Upper lobe of left lung (tissue), 6 donors: ENCODE measurements at regions not wholly inside any gene's neighbourhood (a gene's known extent, or its start where the extent isn't known, plus 50 kb on each side); places are given as distances from the start of the nearest gene placed in this dataset.
"Not testable (repeated sequence)": the region's sequence is repeated elsewhere in the genome, so short reads cannot be mapped to it uniquely, and the experiment has no call there.

Experiments
- ATAC-seq, 2 donors: fragments of 200-7000 bp; cut with Tn5 transposase; one replicate each; pipeline ENCODE4 v1.9.1; 2022; ENCODE audit warnings: mild to moderate bottlenecking in 2 of 2, moderate library complexity in 2 of 2; ENCODE audit not compliant: low FRiP score in 2 of 2
- DNase-seq, 2 donors: peaks; one replicate each; pipeline ENCODE4 v3.0.0-alpha.2; 2019 to 2020
- H3K27ac ChIP-seq, 4 donors: fragments of 200-600 bp; sonication (generic); one replicate each; pipeline ENCODE4 v1.5.1; 2016 to 2019
- H3K27me3 ChIP-seq, 4 donors: fragments of 200-600 bp; sonication (generic); one replicate each; pipeline ENCODE4 v1.5.1; 2017 to 2019
- H3K36me3 ChIP-seq, 4 donors: fragments of 200-600 bp; sonication (generic); one replicate each; pipeline ENCODE4 v1.5.1; 2016 to 2019
- H3K4me1 ChIP-seq, 4 donors: fragments of 200-600 bp; sonication (generic); one replicate each; pipeline ENCODE4 v1.5.1; 2018 to 2019
- H3K4me3 ChIP-seq, 4 donors: fragments of 200-600 bp; sonication (generic); one replicate each; pipeline ENCODE4 v1.5.1; 2017 to 2019; ENCODE audit warnings: mild to moderate bottlenecking in 2 of 4, moderate library complexity in 1 of 4
- H3K9me3 ChIP-seq, 4 donors: fragments of 200-600 bp; sonication (generic); one replicate each; pipeline ENCODE4 v1.5.1; 2018 to 2019
- EP300 ChIP-seq, 4 donors: sonication (generic); formaldehyde crosslinking; IDR thresholded peaks; one replicate each; pipeline ENCODE4 v1.5.1; 2017; ENCODE audit warnings: antibody characterized with exemption in 4 of 4, control low read depth in 2 of 4
- POLR2A ChIP-seq, 4 donors: fragments of 450-650 bp; IDR thresholded peaks; one replicate each; pipeline ENCODE4 v1.5.1; 2016 to 2017; ENCODE audit warnings: antibody characterized with exemption in 4 of 4, mild to moderate bottlenecking in 2 of 4
- POLR2AphosphoS5 ChIP-seq, 2 donors: sonication (generic); formaldehyde crosslinking; IDR thresholded peaks; one replicate each; pipeline ENCODE4 v1.5.1; 2017; ENCODE audit warnings: antibody characterized with exemption in 2 of 2
- WGBS, 2 donors: methylation state at CpG; one replicate each; pipeline ENCODE4 v1.1.5; 2017 to 2018; 5-methylcytosine and 5-hydroxymethylcytosine counted together
- TF ChIP-seq, protein P1 (sequence below), 6 experiments: fragments of 450-650 bp in 4 of 6; fragments of 200-600 bp in 2 of 6; sonication (generic) in 2 of 6; IDR thresholded peaks; one replicate each; pipeline ENCODE4 v1.5.1; 2016 to 2019; ENCODE audit warnings: antibody characterized with exemption in 6 of 6
- donor health status: DM: no; HTN: no; CAD: no; lungs with moderate emphysema.
- donor health status: DM: no; HTN: yes; CAD: no; lungs with severe emphysema.

DNA sequence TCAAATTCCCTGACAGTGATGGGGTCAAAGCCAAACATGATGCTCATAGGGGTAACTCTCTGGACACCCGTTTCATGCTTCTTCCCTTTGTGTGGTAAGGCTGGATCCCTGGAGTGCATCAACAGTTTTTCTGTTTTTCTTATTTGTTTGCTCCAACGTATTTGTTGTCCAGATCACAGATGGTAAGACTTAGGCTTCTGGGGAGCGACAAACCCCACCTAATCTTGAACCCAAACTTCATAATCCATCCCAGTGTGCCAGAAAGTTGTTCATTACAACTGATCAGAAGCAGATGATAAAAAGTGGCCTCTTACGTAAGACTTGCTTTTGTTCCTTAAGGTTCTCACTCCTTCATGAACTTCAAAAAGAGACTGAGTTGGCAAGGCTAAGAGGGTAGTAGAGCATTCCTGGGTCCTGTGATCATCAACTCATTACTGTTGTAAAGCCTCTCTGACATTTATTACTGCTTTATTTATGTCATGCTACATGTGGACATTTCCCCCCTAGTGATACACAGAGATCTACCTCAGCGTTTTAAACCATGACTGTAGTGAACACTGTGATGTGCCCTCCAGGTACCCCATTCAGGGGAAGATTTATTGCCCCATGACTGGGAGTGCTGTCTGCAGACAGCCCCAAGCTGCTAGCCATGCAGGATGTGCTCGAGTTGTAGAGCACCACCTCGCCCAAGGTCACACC lies 125.6 kb downstream of the CCDC71L start:
- 88 to 95% methylated on average over 7 of the region's 7 CpGs for WGBS, 2 donors
- Histone ChIP-seq H3K36me3 (no peaks in the 10 kb centered on the region), H3K27ac (no peak overlapping the region), H3K4me3 (no peak overlapping the region), H3K27me3 (no peaks in the 10 kb centered on the region), H3K4me1 (peaks cover 0 to 8% (median 3%) of the 10 kb centered on the region in 4 donors), H3K9me3 (no peaks in the 10 kb centered on the region)
- DNase-seq (no peak), ATAC-seq (peak in 1 of 2 donors; percentile 41)
- TF ChIP-seq POLR2A (IDR thresholded peaks at IDR 0.05) (no peak), POLR2AphosphoS5 (IDR thresholded peaks at IDR 0.05) (no peak), EP300 (IDR thresholded peaks at IDR 0.05) (no peak)
- TF ChIP-seq, protein P1, sequence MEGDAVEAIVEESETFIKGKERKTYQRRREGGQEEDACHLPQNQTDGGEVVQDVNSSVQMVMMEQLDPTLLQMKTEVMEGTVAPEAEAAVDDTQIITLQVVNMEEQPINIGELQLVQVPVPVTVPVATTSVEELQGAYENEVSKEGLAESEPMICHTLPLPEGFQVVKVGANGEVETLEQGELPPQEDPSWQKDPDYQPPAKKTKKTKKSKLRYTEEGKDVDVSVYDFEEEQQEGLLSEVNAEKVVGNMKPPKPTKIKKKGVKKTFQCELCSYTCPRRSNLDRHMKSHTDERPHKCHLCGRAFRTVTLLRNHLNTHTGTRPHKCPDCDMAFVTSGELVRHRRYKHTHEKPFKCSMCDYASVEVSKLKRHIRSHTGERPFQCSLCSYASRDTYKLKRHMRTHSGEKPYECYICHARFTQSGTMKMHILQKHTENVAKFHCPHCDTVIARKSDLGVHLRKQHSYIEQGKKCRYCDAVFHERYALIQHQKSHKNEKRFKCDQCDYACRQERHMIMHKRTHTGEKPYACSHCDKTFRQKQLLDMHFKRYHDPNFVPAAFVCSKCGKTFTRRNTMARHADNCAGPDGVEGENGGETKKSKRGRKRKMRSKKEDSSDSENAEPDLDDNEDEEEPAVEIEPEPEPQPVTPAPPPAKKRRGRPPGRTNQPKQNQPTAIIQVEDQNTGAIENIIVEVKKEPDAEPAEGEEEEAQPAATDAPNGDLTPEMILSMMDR (IDR thresholded peaks at IDR 0.05), result no peak

DNA sequence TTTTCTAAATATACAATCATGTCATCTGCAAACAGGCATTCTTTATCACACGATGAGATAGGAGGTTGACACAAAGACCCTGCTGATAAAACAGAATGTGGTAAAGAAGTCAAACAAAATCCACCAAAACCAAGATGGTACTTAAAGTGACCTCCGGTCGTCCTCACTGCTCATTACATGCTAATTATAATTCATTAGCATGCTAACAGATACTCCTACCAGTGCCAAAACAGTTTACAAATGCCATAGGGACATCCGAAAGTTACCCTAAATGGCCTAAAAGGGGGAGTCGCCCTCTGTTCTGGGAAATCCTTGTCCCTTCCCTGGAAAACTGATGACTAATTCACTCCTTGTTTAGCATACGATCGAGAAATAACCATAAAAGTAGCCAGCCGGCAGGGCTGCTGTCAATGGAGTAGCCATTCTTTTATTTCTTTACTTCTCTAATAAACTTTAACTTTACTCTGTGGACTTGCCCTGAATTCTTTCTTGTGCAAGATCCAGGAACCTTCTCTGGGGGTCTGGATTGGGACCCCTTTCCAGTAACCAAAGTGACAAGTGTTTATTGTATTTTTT lies 126.6 kb downstream of the CCDC71L start:
- WGBS, 2 donors, result 69 to 84% methylated on average over 8 of the region's 8 CpGs
- no peak for TF ChIP-seq EP300 (IDR thresholded peaks at IDR 0.05)
- no peak for TF ChIP-seq POLR2A (IDR thresholded peaks at IDR 0.05)
- no peak for TF ChIP-seq POLR2AphosphoS5 (IDR thresholded peaks at IDR 0.05)
- TF ChIP-seq, protein P1 (IDR thresholded peaks at IDR 0.05), result no peak
- ATAC-seq (peak in 1 of 2 donors; percentile 67), DNase-seq (no peak)
- no peaks in the 10 kb centered on the region for H3K36me3 ChIP-seq
- H3K4me3 ChIP-seq, result no peak overlapping the region
- peaks cover 0 to 8% (median 3%) of the 10 kb centered on the region in 4 donors for H3K4me1 ChIP-seq
- no peaks in the 10 kb centered on the region for H3K9me3 ChIP-seq
- no peaks in the 10 kb centered on the region for H3K27me3 ChIP-seq
- H3K27ac ChIP-seq, result no peak overlapping the region

DNA sequence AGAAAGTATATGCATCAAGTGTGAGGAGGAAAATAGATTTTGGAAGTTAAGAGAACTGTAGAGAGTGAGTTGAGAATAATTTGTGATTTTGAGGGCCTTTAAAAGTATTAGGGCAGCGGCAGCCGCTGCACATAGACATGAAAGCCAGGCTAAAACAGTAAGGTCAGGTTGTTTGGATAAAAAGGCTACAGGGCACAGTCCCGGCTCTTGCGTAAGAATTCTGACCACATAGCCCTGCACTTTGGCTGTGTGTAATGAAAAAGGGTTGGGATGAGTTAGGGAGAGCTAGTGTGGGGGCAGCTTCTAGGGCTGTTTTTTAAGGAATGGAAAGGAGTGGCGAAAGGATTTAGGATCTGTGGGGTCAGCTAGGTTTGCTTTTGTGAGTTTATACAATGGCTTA lies 130.8 kb downstream of the CCDC71L start:
- H3K4me3 ChIP-seq, H3K36me3 ChIP-seq, H3K27me3 ChIP-seq, H3K9me3 ChIP-seq, ATAC-seq, DNase-seq, H3K4me1 ChIP-seq, H3K27ac ChIP-seq: not testable (repeated sequence)
- WGBS, 2 donors, result 81 to 84% methylated on average over 5 of the region's 5 CpGs

DNA sequence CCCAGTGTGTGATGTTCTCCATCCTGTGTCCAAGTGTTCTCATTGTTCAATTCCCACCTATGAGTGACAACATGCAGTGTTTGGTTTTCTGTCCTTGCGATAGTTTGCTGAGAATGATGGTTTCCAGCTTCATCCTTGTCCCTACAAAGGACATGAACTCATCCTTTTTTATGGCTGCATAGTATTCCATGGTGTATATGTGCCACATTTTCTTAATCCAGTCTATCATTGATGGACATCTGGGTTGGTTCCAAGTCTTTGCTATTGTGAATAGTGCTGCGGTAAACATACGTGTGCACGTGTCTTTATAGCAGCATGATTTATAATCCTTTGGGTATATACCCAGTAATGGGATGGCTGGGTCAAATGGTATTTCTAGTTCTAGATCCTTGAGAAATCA lies 134.3 kb downstream of the CCDC71L start:
- not testable (repeated sequence) for H3K36me3 ChIP-seq, H3K9me3 ChIP-seq, H3K27ac ChIP-seq, DNase-seq, ATAC-seq, H3K27me3 ChIP-seq, H3K4me3 ChIP-seq, H3K4me1 ChIP-seq
- 94 to 97% methylated on average over 3 to 4 of the region's 4 CpGs for WGBS, 2 donors

DNA sequence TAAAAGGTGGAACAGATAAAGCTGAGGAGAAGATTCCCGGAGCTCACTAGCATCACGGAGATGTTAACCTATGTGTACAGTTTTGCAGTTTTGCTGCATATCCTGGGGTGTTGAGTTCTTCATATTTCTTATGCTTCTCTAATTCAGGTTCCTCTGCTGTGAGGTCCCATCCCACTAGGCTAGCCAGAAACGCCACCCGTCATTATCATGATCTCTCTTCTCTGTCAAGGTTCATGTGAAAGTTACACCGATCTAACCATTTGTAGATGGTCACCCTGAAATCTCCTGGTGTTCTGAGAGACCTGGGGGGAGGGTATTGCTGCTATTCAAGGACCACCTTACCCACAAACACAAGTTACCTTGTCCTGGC lies 136.3 kb downstream of the CCDC71L start:
- no peak overlapping the region for H3K4me3 ChIP-seq
- H3K4me1 ChIP-seq, result peaks cover 0 to 6% (median 0%) of the 10 kb centered on the region in 4 donors
- WGBS, 2 donors, result 56 to 71% methylated on average over 5 of the region's 5 CpGs
- no peak for TF ChIP-seq EP300 (IDR thresholded peaks at IDR 0.05)
- TF ChIP-seq POLR2AphosphoS5 (IDR thresholded peaks at IDR 0.05), result no peak
- no peak for TF ChIP-seq POLR2A (IDR thresholded peaks at IDR 0.05)
- peak overlapping the region in 2 of 4 donors; percentile 28 to 58 for H3K27ac ChIP-seq
- no peaks in the 10 kb centered on the region for H3K36me3 ChIP-seq
- H3K9me3 ChIP-seq, result no peaks in the 10 kb centered on the region
- no peak for ATAC-seq
- no peak for DNase-seq
- H3K27me3 ChIP-seq, result no peaks in the 10 kb centered on the region

DNA sequence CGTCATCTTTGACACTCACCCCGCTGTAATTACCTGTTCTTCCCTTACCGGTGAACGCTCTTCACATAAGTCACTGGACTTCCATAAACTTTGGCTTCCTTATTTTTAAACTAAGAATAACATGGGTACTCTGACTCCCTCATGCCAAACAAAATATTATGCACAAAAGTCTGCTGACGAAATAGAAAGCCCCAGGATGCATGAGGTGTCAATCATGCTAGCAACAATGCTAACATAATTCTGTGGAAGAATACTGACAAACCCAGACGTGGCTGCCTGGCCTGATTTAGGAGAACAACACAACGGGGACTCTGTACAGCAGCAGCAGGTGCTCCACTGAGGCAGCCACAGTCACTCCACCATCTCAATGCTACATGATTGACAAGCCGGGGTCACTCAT lies 137.5 kb downstream of the CCDC71L start:
- WGBS, 2 donors, result 72 to 73% methylated on average over 8 of the region's 8 CpGs
- Histone ChIP-seq H3K27ac (no peak overlapping the region), H3K4me1 (peaks cover 0 to 6% (median 0%) of the 10 kb centered on the region in 4 donors), H3K36me3 (no peaks in the 10 kb centered on the region), H3K4me3 (no peak overlapping the region), H3K27me3 (no peaks in the 10 kb centered on the region), H3K9me3 (no peaks in the 10 kb centered on the region)
- no peak for DNase-seq
- TF ChIP-seq EP300 (IDR thresholded peaks at IDR 0.05), result no peak
- no peak for TF ChIP-seq POLR2A (IDR thresholded peaks at IDR 0.05)
- TF ChIP-seq, protein P1 (IDR thresholded peaks at IDR 0.05), result no peak
- no peak for TF ChIP-seq POLR2AphosphoS5 (IDR thresholded peaks at IDR 0.05)
- ATAC-seq, result no peak
